ENCODE measurements at regions not wholly inside any gene's neighbourhood (a gene's known extent, or its start where the extent isn't known, plus 50 kb on each side); places are given as distances from the start of the nearest gene placed in this dataset.

DNA sequence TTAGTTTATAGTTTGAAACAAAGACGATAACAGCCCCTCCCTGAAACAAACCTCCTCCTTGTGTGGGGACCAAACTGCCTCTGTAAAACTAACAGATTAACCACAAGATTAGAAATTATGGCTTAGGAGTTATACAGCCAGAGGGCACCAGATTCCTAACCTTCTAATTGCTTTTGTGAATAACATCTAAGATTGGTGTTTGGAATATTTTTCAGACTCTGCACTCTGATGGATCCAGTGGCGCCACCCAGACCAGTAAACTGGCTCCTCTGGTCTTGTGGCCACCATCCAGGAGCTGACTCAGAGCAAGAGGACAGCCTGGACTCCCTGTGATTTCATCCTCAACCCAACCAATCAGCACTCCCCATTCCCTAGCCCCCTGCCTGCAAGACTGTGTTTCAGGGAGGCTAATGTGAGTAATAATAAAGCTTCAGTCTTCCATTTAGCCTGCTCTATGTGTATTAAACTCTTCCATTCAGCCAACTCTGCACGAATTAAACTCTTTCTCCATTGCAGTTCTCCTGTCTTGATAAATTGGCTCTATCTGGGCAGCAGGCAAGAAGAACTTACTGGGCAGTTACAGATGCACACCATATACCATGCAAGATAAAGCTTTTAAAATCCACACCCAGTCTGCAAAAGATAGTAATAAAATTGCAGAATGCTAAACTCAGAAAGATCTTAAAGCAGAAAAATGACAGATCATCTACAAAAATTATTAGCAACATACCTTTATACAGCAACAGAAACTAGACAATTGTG, 58.5 kb upstream of the SLC22A16 start (continued):
- TF ChIP-seq, protein P1, sequence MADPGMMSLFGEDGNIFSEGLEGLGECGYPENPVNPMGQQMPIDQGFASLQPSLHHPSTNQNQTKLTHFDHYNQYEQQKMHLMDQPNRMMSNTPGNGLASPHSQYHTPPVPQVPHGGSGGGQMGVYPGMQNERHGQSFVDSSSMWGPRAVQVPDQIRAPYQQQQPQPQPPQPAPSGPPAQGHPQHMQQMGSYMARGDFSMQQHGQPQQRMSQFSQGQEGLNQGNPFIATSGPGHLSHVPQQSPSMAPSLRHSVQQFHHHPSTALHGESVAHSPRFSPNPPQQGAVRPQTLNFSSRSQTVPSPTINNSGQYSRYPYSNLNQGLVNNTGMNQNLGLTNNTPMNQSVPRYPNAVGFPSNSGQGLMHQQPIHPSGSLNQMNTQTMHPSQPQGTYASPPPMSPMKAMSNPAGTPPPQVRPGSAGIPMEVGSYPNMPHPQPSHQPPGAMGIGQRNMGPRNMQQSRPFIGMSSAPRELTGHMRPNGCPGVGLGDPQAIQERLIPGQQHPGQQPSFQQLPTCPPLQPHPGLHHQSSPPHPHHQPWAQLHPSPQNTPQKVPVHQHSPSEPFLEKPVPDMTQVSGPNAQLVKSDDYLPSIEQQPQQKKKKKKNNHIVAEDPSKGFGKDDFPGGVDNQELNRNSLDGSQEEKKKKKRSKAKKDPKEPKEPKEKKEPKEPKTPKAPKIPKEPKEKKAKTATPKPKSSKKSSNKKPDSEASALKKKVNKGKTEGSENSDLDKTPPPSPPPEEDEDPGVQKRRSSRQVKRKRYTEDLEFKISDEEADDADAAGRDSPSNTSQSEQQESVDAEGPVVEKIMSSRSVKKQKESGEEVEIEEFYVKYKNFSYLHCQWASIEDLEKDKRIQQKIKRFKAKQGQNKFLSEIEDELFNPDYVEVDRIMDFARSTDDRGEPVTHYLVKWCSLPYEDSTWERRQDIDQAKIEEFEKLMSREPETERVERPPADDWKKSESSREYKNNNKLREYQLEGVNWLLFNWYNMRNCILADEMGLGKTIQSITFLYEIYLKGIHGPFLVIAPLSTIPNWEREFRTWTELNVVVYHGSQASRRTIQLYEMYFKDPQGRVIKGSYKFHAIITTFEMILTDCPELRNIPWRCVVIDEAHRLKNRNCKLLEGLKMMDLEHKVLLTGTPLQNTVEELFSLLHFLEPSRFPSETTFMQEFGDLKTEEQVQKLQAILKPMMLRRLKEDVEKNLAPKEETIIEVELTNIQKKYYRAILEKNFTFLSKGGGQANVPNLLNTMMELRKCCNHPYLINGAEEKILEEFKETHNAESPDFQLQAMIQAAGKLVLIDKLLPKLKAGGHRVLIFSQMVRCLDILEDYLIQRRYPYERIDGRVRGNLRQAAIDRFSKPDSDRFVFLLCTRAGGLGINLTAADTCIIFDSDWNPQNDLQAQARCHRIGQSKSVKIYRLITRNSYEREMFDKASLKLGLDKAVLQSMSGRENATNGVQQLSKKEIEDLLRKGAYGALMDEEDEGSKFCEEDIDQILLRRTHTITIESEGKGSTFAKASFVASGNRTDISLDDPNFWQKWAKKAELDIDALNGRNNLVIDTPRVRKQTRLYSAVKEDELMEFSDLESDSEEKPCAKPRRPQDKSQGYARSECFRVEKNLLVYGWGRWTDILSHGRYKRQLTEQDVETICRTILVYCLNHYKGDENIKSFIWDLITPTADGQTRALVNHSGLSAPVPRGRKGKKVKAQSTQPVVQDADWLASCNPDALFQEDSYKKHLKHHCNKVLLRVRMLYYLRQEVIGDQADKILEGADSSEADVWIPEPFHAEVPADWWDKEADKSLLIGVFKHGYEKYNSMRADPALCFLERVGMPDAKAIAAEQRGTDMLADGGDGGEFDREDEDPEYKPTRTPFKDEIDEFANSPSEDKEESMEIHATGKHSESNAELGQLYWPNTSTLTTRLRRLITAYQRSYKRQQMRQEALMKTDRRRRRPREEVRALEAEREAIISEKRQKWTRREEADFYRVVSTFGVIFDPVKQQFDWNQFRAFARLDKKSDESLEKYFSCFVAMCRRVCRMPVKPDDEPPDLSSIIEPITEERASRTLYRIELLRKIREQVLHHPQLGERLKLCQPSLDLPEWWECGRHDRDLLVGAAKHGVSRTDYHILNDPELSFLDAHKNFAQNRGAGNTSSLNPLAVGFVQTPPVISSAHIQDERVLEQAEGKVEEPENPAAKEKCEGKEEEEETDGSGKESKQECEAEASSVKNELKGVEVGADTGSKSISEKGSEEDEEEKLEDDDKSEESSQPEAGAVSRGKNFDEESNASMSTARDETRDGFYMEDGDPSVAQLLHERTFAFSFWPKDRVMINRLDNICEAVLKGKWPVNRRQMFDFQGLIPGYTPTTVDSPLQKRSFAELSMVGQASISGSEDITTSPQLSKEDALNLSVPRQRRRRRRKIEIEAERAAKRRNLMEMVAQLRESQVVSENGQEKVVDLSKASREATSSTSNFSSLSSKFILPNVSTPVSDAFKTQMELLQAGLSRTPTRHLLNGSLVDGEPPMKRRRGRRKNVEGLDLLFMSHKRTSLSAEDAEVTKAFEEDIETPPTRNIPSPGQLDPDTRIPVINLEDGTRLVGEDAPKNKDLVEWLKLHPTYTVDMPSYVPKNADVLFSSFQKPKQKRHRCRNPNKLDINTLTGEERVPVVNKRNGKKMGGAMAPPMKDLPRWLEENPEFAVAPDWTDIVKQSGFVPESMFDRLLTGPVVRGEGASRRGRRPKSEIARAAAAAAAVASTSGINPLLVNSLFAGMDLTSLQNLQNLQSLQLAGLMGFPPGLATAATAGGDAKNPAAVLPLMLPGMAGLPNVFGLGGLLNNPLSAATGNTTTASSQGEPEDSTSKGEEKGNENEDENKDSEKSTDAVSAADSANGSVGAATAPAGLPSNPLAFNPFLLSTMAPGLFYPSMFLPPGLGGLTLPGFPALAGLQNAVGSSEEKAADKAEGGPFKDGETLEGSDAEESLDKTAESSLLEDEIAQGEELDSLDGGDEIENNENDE (IDR thresholded peaks at IDR 0.05; ENCODE audit: insufficient replicate concordance, low read length): no peak
- TF ChIP-seq, protein P2, sequence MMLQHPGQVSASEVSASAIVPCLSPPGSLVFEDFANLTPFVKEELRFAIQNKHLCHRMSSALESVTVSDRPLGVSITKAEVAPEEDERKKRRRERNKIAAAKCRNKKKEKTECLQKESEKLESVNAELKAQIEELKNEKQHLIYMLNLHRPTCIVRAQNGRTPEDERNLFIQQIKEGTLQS (IDR thresholded peaks at IDR 0.05; ENCODE audit: insufficient read depth, low read depth, low read length): no peak
- no peak for TF ChIP-seq JUN (IDR thresholded peaks at IDR 0.05; ENCODE audit: low read depth, low read length)
- no peak for TF ChIP-seq BCL11A (IDR thresholded peaks at IDR 0.05; ENCODE audit: low read depth in 2 of 2, low read length in 2 of 2)
- no peak for TF ChIP-seq ZNF274 (IDR thresholded peaks at IDR 0.05; ENCODE audit: borderline replicate concordance, extremely low read depth, low read length)
- TF ChIP-seq EZH2 (IDR thresholded peaks at IDR 0.05; ENCODE audit: low read depth, low read length, severe bottlenecking): no peak
- TF ChIP-seq, protein P3, sequence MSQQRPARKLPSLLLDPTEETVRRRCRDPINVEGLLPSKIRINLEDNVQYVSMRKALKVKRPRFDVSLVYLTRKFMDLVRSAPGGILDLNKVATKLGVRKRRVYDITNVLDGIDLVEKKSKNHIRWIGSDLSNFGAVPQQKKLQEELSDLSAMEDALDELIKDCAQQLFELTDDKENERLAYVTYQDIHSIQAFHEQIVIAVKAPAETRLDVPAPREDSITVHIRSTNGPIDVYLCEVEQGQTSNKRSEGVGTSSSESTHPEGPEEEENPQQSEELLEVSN (IDR thresholded peaks at IDR 0.05): no peak
- no peak for TF ChIP-seq CHD2 (IDR thresholded peaks at IDR 0.05; ENCODE audit: low read length)
- no peak for TF ChIP-seq RFX5 (IDR thresholded peaks at IDR 0.05; ENCODE audit: borderline replicate concordance, low read depth, low read length)

All from H1 (cell line).